ENCODE measurements at regions not wholly inside any gene's neighbourhood (a gene's known extent, or its start where the extent isn't known, plus 50 kb on each side); places are given as distances from the start of the nearest gene placed in this dataset.

GRCh38 chr3:124293584-124293983 is 301.7 kb upstream of the ROPN1 start:
- TF ChIP-seq CTCF (IDR thresholded peaks at IDR 0.05) (no peak), POLR2A (IDR thresholded peaks at IDR 0.05) (no peak)

All from right lobe of liver (tissue), 4 donors.